OCI-LY3 (cell line): ENCODE measurements at regions not wholly inside any gene's neighbourhood (a gene's known extent, or its start where the extent isn't known, plus 50 kb on each side); places are given as distances from the start of the nearest gene placed in this dataset.

Source experiments
- H2AFZ ChIP-seq: fragments of 200-600, 300-600 bp; shearing (Covaris generic); 2 replicates; pipeline ENCODE4 v1.6.0; 2014; ENCODE audit warnings: antibody characterized with exemption, low read depth, low read length
- H3K27ac ChIP-seq: fragments of 200-600, 300-600 bp; sonication (generic); 2 replicates; pipeline ENCODE4 v1.5.1; 2014; ENCODE audit warnings: mild to moderate bottlenecking, low read length, moderate library complexity, mixed read lengths
- H3K27me3 ChIP-seq: fragments of 200-600, 300-600 bp; sonication (generic); 2 replicates; pipeline ENCODE4 v1.6.1; 2014; ENCODE audit warnings: low read depth, low read length, mixed read lengths
- H3K36me3 ChIP-seq: fragments of 200-600, 300-600 bp; sonication (generic); replicated peaks from 2 replicates; pipeline ENCODE3; 2014; ENCODE audit warnings: low read depth, low read length, mixed read lengths
- H3K4me1 ChIP-seq: fragments of 300-600, 200-600 bp; sonication (generic); 2 replicates; pipeline ENCODE4 v1.6.1; 2014; ENCODE audit warnings: low read length, mixed read lengths
- H3K4me2 ChIP-seq: fragments of 200-600, 300-600 bp; sonication (generic); 2 replicates; pipeline ENCODE4 v1.6.1; 2014; ENCODE audit warnings: low read length, mixed read lengths
- H3K4me3 ChIP-seq: fragments of 300-600, 200-600 bp; sonication (generic); 2 replicates; pipeline ENCODE4 v1.5.1; 2014; ENCODE audit warnings: antibody characterized with exemption, mild to moderate bottlenecking, low read length, moderate library complexity
- H3K79me2 ChIP-seq: fragments of 300-600, 200-600 bp; shearing (Covaris generic); 2 replicates; pipeline ENCODE4 v1.6.1; 2014; ENCODE audit warnings: mild to moderate bottlenecking, low read length, mixed read lengths
- H3K9ac ChIP-seq: fragments of 300-600, 200-600 bp; shearing (Covaris generic); 2 replicates; pipeline ENCODE4 v1.6.0; 2014; ENCODE audit warnings: mild to moderate bottlenecking, low read length, moderate library complexity
- H3K9me3 ChIP-seq: fragments of 200-600, 300-600 bp; shearing (Covaris generic); 2 replicates; pipeline ENCODE4 v1.6.1; 2014; ENCODE audit warnings: low read length, mixed read lengths; ENCODE audit not compliant: insufficient read depth
- H4K20me1 ChIP-seq: fragments of 200-600, 300-600 bp; sonication (generic); 2 replicates; pipeline ENCODE4 v1.6.1; 2016; ENCODE audit warnings: low read length, mixed read lengths; ENCODE audit not compliant: insufficient read depth
- CTCF ChIP-seq: fragments of 200-600, 300-600 bp; sonication (generic); IDR thresholded peaks from 2 replicates; pipeline ENCODE4 v1.5.1; 2014; ENCODE audit warnings: antibody characterized with exemption, low read length, low read depth
- EZH2phosphoT487 ChIP-seq: fragments of 200-600 bp; shearing (Covaris generic); IDR thresholded peaks from 2 replicates; pipeline ENCODE4 v1.6.1; 2018; ENCODE audit warnings: antibody characterized with exemption, mixed run types, low read depth

GRCh38 chr12:59517522-59517921, 78.3 kb upstream of the SLC16A7 start:
- no peaks in the 10 kb centered on the region for H4K20me1 ChIP-seq
- H3K9ac ChIP-seq = no peak overlapping the region
- H3K27me3 ChIP-seq = no peaks in the 10 kb centered on the region
- H3K36me3 ChIP-seq = no peaks in the 10 kb centered on the region
- no peaks in the 10 kb centered on the region for H3K4me1 ChIP-seq
- no peaks in the 10 kb centered on the region for H3K79me2 ChIP-seq
- no peaks in the 10 kb centered on the region for H3K9me3 ChIP-seq
- H3K4me2 ChIP-seq = no peak overlapping the region
- TF ChIP-seq CTCF (no peak), EZH2phosphoT487 (no peak)
- no peak overlapping the region for H3K4me3 ChIP-seq
- no peak overlapping the region for H3K27ac ChIP-seq
- no peak overlapping the region for H2AFZ ChIP-seq

- Histone ChIP-seq H3K9ac (no peak overlapping the region), H3K36me3 (no peaks in the 10 kb centered on the region), H3K4me1 (peaks cover 14% of the 10 kb centered on the region), H3K79me2 (no peaks in the 10 kb centered on the region), H3K27me3 (no peaks in the 10 kb centered on the region), H4K20me1 (no peaks in the 10 kb centered on the region), H3K4me2 (no peak overlapping the region), H3K4me3 (no peak overlapping the region), H3K27ac (no peak overlapping the region), H3K9me3 (no peaks in the 10 kb centered on the region), H2AFZ (no peak overlapping the region)
- no peak for TF ChIP-seq EZH2phosphoT487
- TF ChIP-seq CTCF = no peak
Observed at GRCh38 chr12:59500915-59501314, 94.9 kb upstream of the SLC16A7 start.

GRCh38 chr12:59500335-59500734, 95.5 kb upstream of the SLC16A7 start:
- H3K36me3 ChIP-seq = no peaks in the 10 kb centered on the region
- no peaks in the 10 kb centered on the region for H3K9me3 ChIP-seq
- H3K27ac ChIP-seq = no peak overlapping the region
- H4K20me1 ChIP-seq = no peaks in the 10 kb centered on the region
- H3K9ac ChIP-seq = no peak overlapping the region
- no peak overlapping the region for H2AFZ ChIP-seq
- 0 out of 2 replicates have a peak overlapping the region, but pooled peaks have one; percentile 29 for H3K4me3 ChIP-seq
- TF ChIP-seq EZH2phosphoT487 = no peak
- TF ChIP-seq CTCF = no peak
- peaks cover 14% of the 10 kb centered on the region for H3K4me1 ChIP-seq
- H3K79me2 ChIP-seq = no peaks in the 10 kb centered on the region
- H3K27me3 ChIP-seq = no peaks in the 10 kb centered on the region
- peak overlapping the region; percentile 65 for H3K4me2 ChIP-seq

- Histone ChIP-seq H2AFZ (peak overlapping the region; percentile 63; the same call in 1 of the 2 replicates), H4K20me1 (no peaks in the 10 kb centered on the region), H3K36me3 (no peaks in the 10 kb centered on the region), H3K9ac (no peak overlapping the region), H3K9me3 (no peaks in the 10 kb centered on the region), H3K27me3 (no peaks in the 10 kb centered on the region), H3K4me2 (peak overlapping the region; percentile 65), H3K4me1 (peaks cover 19% of the 10 kb centered on the region), H3K27ac (peak overlapping the region; percentile 48), H3K4me3 (peak overlapping the region; percentile 29; the same call in 1 of the 2 replicates), H3K79me2 (no peaks in the 10 kb centered on the region)
- TF ChIP-seq CTCF (no peak), EZH2phosphoT487 (no peak)
Observed at GRCh38 chr12:59499774-59500173, 96.1 kb upstream of the SLC16A7 start.
